Tibial nerve (tissue), 4 donors: ENCODE measurements at regions not wholly inside any gene's neighbourhood (a gene's known extent, or its start where the extent isn't known, plus 50 kb on each side); places are given as distances from the start of the nearest gene placed in this dataset.

Experiments
- DNase-seq, 2 donors: peaks; one replicate each; pipeline ENCODE4 v3.0.0-alpha.2; 2019; ENCODE audit warnings: low spot score in 2 of 2
- H3K27ac ChIP-seq, 4 donors: fragments of 200-600 bp; sonication (generic) in 3 of 4; one replicate each; pipeline ENCODE4 v1.5.1; 2017 to 2019; ENCODE audit warnings: mild to moderate bottlenecking in 1 of 4
- H3K27me3 ChIP-seq, 2 donors: fragments of 200-600 bp; sonication (generic) in 1 of 2; one replicate each; pipeline versions ENCODE4 v1.5.1 to v1.6.0; 2017 to 2019
- H3K36me3 ChIP-seq, 3 donors: fragments of 200-600 bp; sonication (generic); one replicate each; pipeline ENCODE4 v1.5.1; 2018 to 2019
- H3K4me1 ChIP-seq, 4 donors: fragments of 200-600 bp; sonication (generic) in 3 of 4; one replicate each; pipeline ENCODE4 v1.5.1; 2017 to 2019
- H3K4me3 ChIP-seq, 4 donors: fragments of 200-600 bp; sonication (generic) in 3 of 4; one replicate each; pipeline ENCODE4 v1.5.1; 2017 to 2019; ENCODE audit warnings: mild to moderate bottlenecking in 1 of 4, moderate library complexity in 1 of 4
- H3K9me3 ChIP-seq, 4 donors: fragments of 200-600 bp; sonication (generic) in 3 of 4; one replicate each; pipeline ENCODE4 v1.5.1; 2017 to 2019
- CTCF ChIP-seq, 5 experiments: fragments of 200-600 bp in 3 of 5; fragments of 450-650 bp in 2 of 5; sonication (generic) in 3 of 5; IDR thresholded peaks; one replicate each; pipeline ENCODE4 v1.5.1; 2016 to 2019; ENCODE audit warnings: antibody characterized with exemption in 5 of 5, mild to moderate bottlenecking in 3 of 5, moderate library complexity in 2 of 5
- EP300 ChIP-seq, 2 donors: sonication (generic); formaldehyde crosslinking; IDR thresholded peaks; one replicate each; pipeline ENCODE4 v1.6.1; 2017; ENCODE audit warnings: antibody characterized with exemption in 2 of 2, mild to moderate bottlenecking in 1 of 2
- POLR2A ChIP-seq, 2 donors: fragments of 450-650 bp; IDR thresholded peaks; one replicate each; pipeline ENCODE4 v1.6.1; 2017; ENCODE audit warnings: antibody characterized with exemption in 2 of 2, mild to moderate bottlenecking in 2 of 2, moderate library complexity in 2 of 2
- WGBS, 2 donors: methylation state at CpG; one replicate each; pipeline ENCODE4 v1.1.5; 2018; 5-methylcytosine and 5-hydroxymethylcytosine counted together

- no peak overlapping the region for H3K4me3 ChIP-seq
- TF ChIP-seq EP300 (IDR thresholded peaks at IDR 0.05), result no peak
- TF ChIP-seq CTCF (IDR thresholded peaks at IDR 0.05), result no peak
- no peak for TF ChIP-seq POLR2A (IDR thresholded peaks at IDR 0.05)
- H3K27me3 ChIP-seq, result no peaks in the 10 kb centered on the region
- no peaks in the 10 kb centered on the region for H3K36me3 ChIP-seq
- no peak for DNase-seq
- peaks cover 0 to 7% (median 0%) of the 10 kb centered on the region in 4 donors for H3K9me3 ChIP-seq
- WGBS, 2 donors, result 80 to 83% methylated on average over 4 of the region's 4 CpGs
- H3K4me1 ChIP-seq, result no peaks in the 10 kb centered on the region
- no peak overlapping the region for H3K27ac ChIP-seq
Observed at GRCh38 chr2:118706371-118706770, 141.1 kb downstream of the EN1 start.

DNA sequence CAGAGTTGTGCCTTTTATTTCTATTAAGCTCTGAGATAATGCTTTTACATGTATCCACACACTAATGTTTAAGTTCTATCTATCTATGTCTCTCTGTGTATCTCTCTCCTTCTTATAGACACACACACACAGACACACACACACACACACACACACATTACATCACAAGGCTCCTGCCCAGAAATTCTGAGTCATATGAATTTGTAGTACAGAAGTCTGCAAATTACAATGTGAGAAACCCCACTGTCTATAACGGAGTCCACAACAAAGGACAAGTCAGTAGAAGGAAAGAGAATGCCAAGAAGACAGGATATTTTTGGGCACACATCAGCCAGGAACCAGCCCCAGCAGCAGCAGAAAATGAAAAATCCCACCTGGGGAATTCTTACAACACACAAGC is 142.4 kb downstream of the EN1 start:
- TF ChIP-seq CTCF (IDR thresholded peaks at IDR 0.05) (no peak), EP300 (IDR thresholded peaks at IDR 0.05) (no peak), POLR2A (IDR thresholded peaks at IDR 0.05) (no peak)
- Histone ChIP-seq H3K4me3 (no peak overlapping the region), H3K27ac (no peak overlapping the region), H3K9me3 (peaks cover 0 to 8% (median 0%) of the 10 kb centered on the region in 4 donors), H3K27me3 (no peaks in the 10 kb centered on the region), H3K36me3 (no peaks in the 10 kb centered on the region), H3K4me1 (no peaks in the 10 kb centered on the region)
- DNase-seq, result no peak
- WGBS, 2 donors, result 38 to 57% methylated on average over 1 of the region's 1 CpG

GRCh38 chr2:118699447-118700175 is 147.8 kb downstream of the EN1 start:
- Histone ChIP-seq H3K27me3 (no peaks in the 10 kb centered on the region), H3K4me1 (no peaks in the 10 kb centered on the region), H3K27ac (no peak overlapping the region), H3K9me3 (peaks cover 0 to 6% (median 0%) of the 10 kb centered on the region in 4 donors), H3K36me3 (no peaks in the 10 kb centered on the region), H3K4me3 (no peak overlapping the region)
- WGBS, 2 donors, result 54 to 57% methylated on average over 13 of the region's 13 CpGs
- no peak for DNase-seq
- no peak for TF ChIP-seq POLR2A (IDR thresholded peaks at IDR 0.05)
- no peak for TF ChIP-seq EP300 (IDR thresholded peaks at IDR 0.05)
- no peak for TF ChIP-seq CTCF (IDR thresholded peaks at IDR 0.05)

DNA sequence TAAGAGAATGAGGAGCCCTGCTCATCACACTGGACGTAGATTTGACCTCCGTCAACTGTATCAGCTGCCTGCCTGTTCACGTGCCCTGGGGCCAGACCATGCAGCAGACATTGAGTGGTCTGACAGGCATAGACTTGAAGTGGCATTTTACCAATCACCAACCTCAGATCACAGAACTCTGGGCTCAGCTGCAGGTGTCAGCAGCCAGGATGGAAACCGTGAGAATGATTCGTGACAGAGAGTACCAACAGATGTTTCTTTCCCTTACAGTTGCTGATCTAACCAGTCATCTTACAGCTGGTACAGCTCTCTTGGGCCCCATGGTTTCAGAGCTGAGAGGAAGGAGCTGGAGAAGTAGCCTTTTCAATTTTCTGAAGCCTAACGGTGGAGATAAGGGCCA is 148.9 kb downstream of the EN1 start:
- H3K4me1 ChIP-seq, result no peaks in the 10 kb centered on the region

More for the DNA sequence above, 148.9 kb downstream of the EN1 start:
- Histone ChIP-seq H3K27ac (no peak overlapping the region), H3K4me3 (no peak overlapping the region), H3K36me3 (no peaks in the 10 kb centered on the region), H3K27me3 (no peaks in the 10 kb centered on the region), H3K9me3 (peaks cover 0 to 6% (median 0%) of the 10 kb centered on the region in 4 donors)
- no peak for DNase-seq
- WGBS, 2 donors, result 83 to 91% methylated on average over 6 of the region's 6 CpGs
- no peak for TF ChIP-seq EP300 (IDR thresholded peaks at IDR 0.05)
- TF ChIP-seq CTCF (IDR thresholded peaks at IDR 0.05), result no peak
- no peak for TF ChIP-seq POLR2A (IDR thresholded peaks at IDR 0.05)
